GM12865 (cell line): ENCODE measurements at regions not wholly inside any gene's neighbourhood (a gene's known extent, or its start where the extent isn't known, plus 50 kb on each side); places are given as distances from the start of the nearest gene placed in this dataset.

Experiments used
- DNase-seq: peaks from one replicate; pipeline ENCODE4 v3.0.0; 2010; ENCODE audit warnings: low read depth
- H3K4me3 ChIP-seq: 2 replicates; pipeline ENCODE4 v1.5.1; 2011; ENCODE audit warnings: mild to moderate bottlenecking, low read depth, low read length, control low read depth
- CTCF ChIP-seq: IDR thresholded peaks from 2 replicates; pipeline ENCODE4 v1.5.1; 2011; ENCODE audit warnings: low read length, control low read depth, low read depth, inconsistent platforms; ENCODE audit not compliant: insufficient read depth; ENCODE audit errors: missing control alignments

GRCh38 chr6:137981758-137982157 is 114.7 kb downstream of the TNFAIP3 start:
- TF ChIP-seq CTCF, result no peak
- DNase-seq, result no peak
- no peak overlapping the region for H3K4me3 ChIP-seq

- no peak for DNase-seq
- no peak overlapping the region for H3K4me3 ChIP-seq
- no peak for TF ChIP-seq CTCF
These were observed 115.5 kb downstream of the TNFAIP3 start for GRCh38 chr6:137982418-137983189.

GRCh38 chr6:137983269-137983668 is 116.2 kb downstream of the TNFAIP3 start:
- no peak for DNase-seq
- no peak for TF ChIP-seq CTCF

GRCh38 chr6:137989664-137990063 is 117.6 kb downstream of the PERP start:
- TF ChIP-seq CTCF, result no peak
- H3K4me3 ChIP-seq, result no peak overlapping the region
- DNase-seq, result no peak

More at GRCh38 chr6:137983269-137983668, 116.2 kb downstream of the TNFAIP3 start:
- H3K4me3 ChIP-seq, result no peak overlapping the region

GRCh38 chr6:137995371-137995770 is 111.8 kb downstream of the PERP start:
- DNase-seq, result no peak
- H3K4me3 ChIP-seq, result no peak overlapping the region
- no peak for TF ChIP-seq CTCF

GRCh38 chr6:137998461-137999019 is 108.7 kb downstream of the PERP start:
- TF ChIP-seq CTCF, result no peak

More at GRCh38 chr6:137998461-137999019, 108.7 kb downstream of the PERP start:
- H3K4me3 ChIP-seq, result no peak overlapping the region
- DNase-seq, result no peak
